Neural progenitor cell (in vitro differentiated cells): ENCODE measurements at regions not wholly inside any gene's neighbourhood (a gene's known extent, or its start where the extent isn't known, plus 50 kb on each side); places are given as distances from the start of the nearest gene placed in this dataset.

Experiments
- EZH2 ChIP-seq: fragments of 200-600 bp; sonication (generic); IDR thresholded peaks from 2 replicates; pipeline ENCODE4 v1.6.1; 2017; ENCODE audit warnings: antibody characterized with exemption, mild to moderate bottlenecking, moderate library complexity
- EZH2phosphoT487 ChIP-seq: fragments of 200-600 bp; sonication (generic); IDR thresholded peaks from 2 replicates; pipeline ENCODE4 v1.6.1; 2017; ENCODE audit warnings: antibody characterized with exemption
- TF ChIP-seq, protein P1 (sequence below): fragments of 200-600 bp; sonication (generic); IDR thresholded peaks from 2 replicates; pipeline ENCODE4 v1.5.1; 2017; ENCODE audit warnings: antibody characterized with exemption, mild to moderate bottlenecking

DNA sequence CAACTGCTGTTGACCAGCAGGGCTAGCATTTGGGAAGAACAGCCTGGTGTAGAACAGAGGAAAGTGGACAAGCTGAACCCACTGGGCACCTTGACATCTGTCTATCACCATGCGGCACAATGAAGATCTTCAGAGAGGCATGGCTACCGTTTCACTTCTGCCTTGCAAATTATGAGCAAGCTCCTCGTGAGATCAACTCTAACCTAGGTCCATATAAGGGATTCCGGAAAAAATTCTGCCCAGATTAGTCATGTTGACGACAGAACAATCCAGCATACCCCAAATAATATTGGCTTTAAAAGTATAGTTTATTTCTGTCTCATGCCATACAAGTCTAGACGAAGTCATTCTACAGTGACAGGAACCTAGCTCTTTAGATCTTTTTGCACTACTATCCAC, 91.6 kb upstream of the ATF7IP start:
- TF ChIP-seq, protein P1, sequence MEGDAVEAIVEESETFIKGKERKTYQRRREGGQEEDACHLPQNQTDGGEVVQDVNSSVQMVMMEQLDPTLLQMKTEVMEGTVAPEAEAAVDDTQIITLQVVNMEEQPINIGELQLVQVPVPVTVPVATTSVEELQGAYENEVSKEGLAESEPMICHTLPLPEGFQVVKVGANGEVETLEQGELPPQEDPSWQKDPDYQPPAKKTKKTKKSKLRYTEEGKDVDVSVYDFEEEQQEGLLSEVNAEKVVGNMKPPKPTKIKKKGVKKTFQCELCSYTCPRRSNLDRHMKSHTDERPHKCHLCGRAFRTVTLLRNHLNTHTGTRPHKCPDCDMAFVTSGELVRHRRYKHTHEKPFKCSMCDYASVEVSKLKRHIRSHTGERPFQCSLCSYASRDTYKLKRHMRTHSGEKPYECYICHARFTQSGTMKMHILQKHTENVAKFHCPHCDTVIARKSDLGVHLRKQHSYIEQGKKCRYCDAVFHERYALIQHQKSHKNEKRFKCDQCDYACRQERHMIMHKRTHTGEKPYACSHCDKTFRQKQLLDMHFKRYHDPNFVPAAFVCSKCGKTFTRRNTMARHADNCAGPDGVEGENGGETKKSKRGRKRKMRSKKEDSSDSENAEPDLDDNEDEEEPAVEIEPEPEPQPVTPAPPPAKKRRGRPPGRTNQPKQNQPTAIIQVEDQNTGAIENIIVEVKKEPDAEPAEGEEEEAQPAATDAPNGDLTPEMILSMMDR: no peak
- TF ChIP-seq EZH2: no peak
- TF ChIP-seq EZH2phosphoT487: no peak
